Transverse colon (tissue), 4 donors: ENCODE measurements at regions not wholly inside any gene's neighbourhood (a gene's known extent, or its start where the extent isn't known, plus 50 kb on each side); places are given as distances from the start of the nearest gene placed in this dataset.

ENCODE experiments used
- DNase-seq: peaks from one replicate; pipeline ENCODE4 v3.0.0-alpha.2; 2019
- H3K27ac ChIP-seq, 4 donors: fragments of 200-600 bp; sonication (generic); 2 replicates each; pipeline ENCODE4 v1.5.1; 2016 to 2018; ENCODE audit warnings: inconsistent platforms in 4 of 4
- H3K27me3 ChIP-seq: fragments of 200-600 bp; sonication (generic); 2 replicates; pipeline ENCODE4 v1.5.1; 2017; ENCODE audit warnings: inconsistent platforms
- H3K36me3 ChIP-seq, 4 donors: fragments of 200-600 bp; sonication (generic); 2 replicates each; pipeline ENCODE4 v1.5.1; 2017 to 2019; ENCODE audit warnings: inconsistent platforms in 4 of 4
- H3K4me1 ChIP-seq, 4 donors: fragments of 200-600 bp; sonication (generic); 2 replicates each; pipeline ENCODE4 v1.5.1; 2017 to 2020; ENCODE audit warnings: inconsistent platforms in 4 of 4
- H3K4me3 ChIP-seq, 4 donors: fragments of 200-600 bp; sonication (generic); 1 replicate in 1 of 4; 2 replicates in 3 of 4; pipeline versions ENCODE4 v1.5.1 to v1.6.1; 2017 to 2019; ENCODE audit warnings: inconsistent platforms in 4 of 4
- H3K9me3 ChIP-seq, 2 donors: fragments of 200-600 bp; sonication (generic); 2 replicates each; pipeline ENCODE4 v1.5.1; 2017 to 2019; ENCODE audit warnings: inconsistent platforms in 2 of 2
- EP300 ChIP-seq: sonication (generic); formaldehyde crosslinking; IDR thresholded peaks from one replicate; pipeline ENCODE4 v1.6.1; 2017; ENCODE audit warnings: antibody characterized with exemption, low read depth
- POLR2A ChIP-seq: fragments of 450-650 bp; IDR thresholded peaks from one replicate; pipeline ENCODE4 v1.6.1; 2016; ENCODE audit warnings: antibody characterized with exemption, mild to moderate bottlenecking, moderate library complexity
- POLR2AphosphoS5 ChIP-seq, 3 donors: sonication (generic); formaldehyde crosslinking; IDR thresholded peaks; one replicate each; pipeline ENCODE4 v1.6.1; 2016; ENCODE audit warnings: antibody characterized with exemption in 3 of 3
- WGBS, 2 donors: methylation state at CpG; one replicate each; pipeline ENCODE4 v1.1.5; 2018; ENCODE audit warnings: low coverage in 1 of 2; 5-methylcytosine and 5-hydroxymethylcytosine counted together
- in situ Hi-C, 4 donors: fragments of 200-750 bp; cut with MboI; loops; one replicate each; pipeline versions ENCODE4 v1.15.0 to v1.15.1; 2017; ENCODE audit warnings: low sequenced_read_pairs in 3 of 4, low pct_ligation_motif_present in 1 of 4, low pct_unique_long_range_greater_than_20kb in 1 of 4
- intact Hi-C: fragments of 100-400 bp; cut with DNase I; formaldehyde crosslinking; loops from one replicate; pipeline ENCODE4 v1.15.1; 2023; ENCODE audit warnings: low total_unique reads
- TF ChIP-seq, protein P1 (sequence below), 5 experiments: fragments of 200-600 bp in 3 of 5; fragments of 450-650 bp in 2 of 5; sonication (generic) in 3 of 5; IDR thresholded peaks; 1 replicate in 2 of 5; 2 replicates in 3 of 5; pipeline ENCODE4 v1.5.1; 2016 to 2017; ENCODE audit warnings: antibody characterized with exemption in 5 of 5, inconsistent platforms in 3 of 5, mild to moderate bottlenecking in 2 of 5, moderate library complexity in 1 of 5

DNA sequence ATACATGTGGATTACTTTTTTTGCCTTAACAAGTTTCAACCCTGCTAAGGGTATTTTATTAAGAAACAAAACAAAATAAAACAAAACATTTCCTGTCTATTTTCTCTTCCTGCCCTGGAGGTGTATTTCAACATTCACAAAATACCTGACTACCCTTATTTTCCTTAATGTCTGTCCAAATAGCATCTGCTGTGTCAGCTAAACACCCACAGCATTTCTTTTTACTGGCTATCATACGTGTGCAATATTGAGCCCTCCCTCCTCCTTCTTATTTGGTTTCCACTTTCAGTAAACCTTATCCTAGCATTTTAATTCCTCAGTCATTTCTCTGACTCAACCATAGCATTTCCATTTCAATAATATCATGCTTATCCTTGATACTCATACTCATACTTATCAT is 1420.0 kb upstream of the ZEB2 start:
- intact Hi-C loops: no loop called here
- H3K4me1 ChIP-seq: no peaks in the 10 kb centered on the region
- in situ Hi-C loops: no loop called here
- WGBS, 2 donors: 43 to 60% methylated on average over 1 of the region's 1 CpG
- H3K36me3 ChIP-seq: no peaks in the 10 kb centered on the region
- no peak for DNase-seq
- H3K27ac ChIP-seq: no peak overlapping the region
- TF ChIP-seq EP300 (no peak), POLR2A (no peak), POLR2AphosphoS5 (IDR thresholded peaks at IDR 0.05) (no peak)
- TF ChIP-seq, protein P1, sequence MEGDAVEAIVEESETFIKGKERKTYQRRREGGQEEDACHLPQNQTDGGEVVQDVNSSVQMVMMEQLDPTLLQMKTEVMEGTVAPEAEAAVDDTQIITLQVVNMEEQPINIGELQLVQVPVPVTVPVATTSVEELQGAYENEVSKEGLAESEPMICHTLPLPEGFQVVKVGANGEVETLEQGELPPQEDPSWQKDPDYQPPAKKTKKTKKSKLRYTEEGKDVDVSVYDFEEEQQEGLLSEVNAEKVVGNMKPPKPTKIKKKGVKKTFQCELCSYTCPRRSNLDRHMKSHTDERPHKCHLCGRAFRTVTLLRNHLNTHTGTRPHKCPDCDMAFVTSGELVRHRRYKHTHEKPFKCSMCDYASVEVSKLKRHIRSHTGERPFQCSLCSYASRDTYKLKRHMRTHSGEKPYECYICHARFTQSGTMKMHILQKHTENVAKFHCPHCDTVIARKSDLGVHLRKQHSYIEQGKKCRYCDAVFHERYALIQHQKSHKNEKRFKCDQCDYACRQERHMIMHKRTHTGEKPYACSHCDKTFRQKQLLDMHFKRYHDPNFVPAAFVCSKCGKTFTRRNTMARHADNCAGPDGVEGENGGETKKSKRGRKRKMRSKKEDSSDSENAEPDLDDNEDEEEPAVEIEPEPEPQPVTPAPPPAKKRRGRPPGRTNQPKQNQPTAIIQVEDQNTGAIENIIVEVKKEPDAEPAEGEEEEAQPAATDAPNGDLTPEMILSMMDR (IDR thresholded peaks at IDR 0.05): no peak
- no peaks in the 10 kb centered on the region for H3K27me3 ChIP-seq
- H3K9me3 ChIP-seq: no peaks in the 10 kb centered on the region
- no peak overlapping the region for H3K4me3 ChIP-seq

DNA sequence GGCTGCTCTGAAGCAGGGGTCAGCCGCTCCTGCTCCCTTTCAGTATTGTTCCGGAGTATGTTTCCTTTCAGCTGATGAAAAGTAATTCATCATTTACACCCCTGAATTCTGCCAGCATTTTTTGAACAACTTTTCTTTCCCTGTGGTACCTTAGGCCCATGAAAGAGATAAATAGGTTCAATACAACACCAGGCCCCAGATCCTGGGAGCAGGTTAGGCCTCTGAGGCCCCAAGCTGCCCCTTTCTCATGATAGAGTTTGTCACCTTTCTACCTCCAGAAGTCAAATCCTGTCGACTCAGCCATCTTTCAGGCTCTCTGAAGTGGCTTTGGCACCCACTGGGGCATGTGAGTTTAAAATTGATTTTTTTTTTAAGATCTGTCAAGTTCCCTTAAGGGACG is 1415.1 kb upstream of the ZEB2 start:
- intact Hi-C loops (no loop called here), in situ Hi-C loops (no loop called here)
- TF ChIP-seq EP300 (no peak), POLR2AphosphoS5 (IDR thresholded peaks at IDR 0.05) (no peak), POLR2A (no peak)
- TF ChIP-seq, protein P1 (IDR thresholded peaks at IDR 0.05): no peak

DNA sequence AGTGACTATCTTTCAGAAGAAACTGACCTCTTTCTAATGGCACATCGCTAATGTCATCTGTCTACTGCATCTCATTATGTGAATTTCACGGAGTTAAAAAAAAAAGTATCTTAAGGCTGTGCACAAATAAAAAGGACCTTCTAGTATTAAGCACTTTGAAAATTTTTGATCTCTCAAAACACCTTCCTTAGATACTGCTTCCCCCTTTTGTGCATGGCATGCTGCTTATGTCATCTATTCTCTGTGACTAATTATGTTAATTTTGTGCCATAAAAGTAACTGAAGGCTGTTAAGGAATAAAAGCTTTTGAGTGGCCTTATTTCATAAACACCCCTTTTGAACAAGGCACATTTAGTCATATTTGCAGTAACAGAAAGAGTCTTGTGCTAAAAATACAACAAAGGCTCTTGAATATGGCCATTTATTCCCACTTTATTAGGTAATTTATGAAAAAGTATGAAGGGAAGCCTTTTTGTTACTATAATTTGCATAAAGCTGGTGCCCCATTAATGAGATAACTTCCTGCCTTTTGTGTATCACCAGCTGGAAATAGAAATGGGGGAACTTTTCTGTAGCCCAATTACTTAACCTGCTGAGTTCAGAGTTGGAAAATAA is 1412.0 kb upstream of the ZEB2 start:
- no peak overlapping the region for H3K27ac ChIP-seq
- in situ Hi-C loops (no loop called here), intact Hi-C loops (no loop called here)
- DNase-seq: no peak
- WGBS, 2 donors: 58 to 88% methylated on average over 2 of the region's 2 CpGs
- no peaks in the 10 kb centered on the region for H3K9me3 ChIP-seq
- H3K4me1 ChIP-seq: no peaks in the 10 kb centered on the region
- H3K27me3 ChIP-seq: no peaks in the 10 kb centered on the region
- H3K4me3 ChIP-seq: no peak overlapping the region
- no peaks in the 10 kb centered on the region for H3K36me3 ChIP-seq
- TF ChIP-seq EP300 (no peak), POLR2A (no peak), POLR2AphosphoS5 (IDR thresholded peaks at IDR 0.05) (no peak)
- TF ChIP-seq, protein P1 (IDR thresholded peaks at IDR 0.05): no peak

More for the DNA sequence above, 1415.1 kb upstream of the ZEB2 start:
- no peaks in the 10 kb centered on the region for H3K9me3 ChIP-seq
- DNase-seq: no peak
- no peaks in the 10 kb centered on the region for H3K27me3 ChIP-seq
- 76 to 83% methylated on average over 4 of the region's 4 CpGs for WGBS, 2 donors
- no peak overlapping the region for H3K4me3 ChIP-seq
- no peaks in the 10 kb centered on the region for H3K36me3 ChIP-seq
- H3K27ac ChIP-seq: no peak overlapping the region
- H3K4me1 ChIP-seq: no peaks in the 10 kb centered on the region

DNA sequence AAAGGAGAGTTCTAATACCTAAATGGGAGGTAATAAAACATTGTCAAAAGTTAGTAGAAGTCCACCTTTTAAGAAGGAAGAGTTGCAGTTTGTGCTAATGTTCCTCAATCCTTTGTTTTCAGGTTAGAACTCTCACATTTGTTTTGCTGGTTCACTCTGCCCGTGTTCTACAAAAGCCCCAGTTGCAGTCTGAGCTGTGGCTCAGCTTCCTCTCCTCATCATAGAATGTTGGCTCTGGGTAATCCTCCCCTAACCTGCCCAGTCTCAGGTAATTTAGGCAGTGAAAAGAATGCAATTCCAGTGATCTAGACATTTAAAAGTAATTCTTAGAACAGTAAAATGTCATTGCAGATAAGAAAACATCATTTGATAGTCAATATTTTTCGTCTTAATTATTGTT is 1410.4 kb upstream of the ZEB2 start:
- no peaks in the 10 kb centered on the region for H3K9me3 ChIP-seq
- H3K36me3 ChIP-seq: no peaks in the 10 kb centered on the region
- H3K27ac ChIP-seq: no peak overlapping the region
- DNase-seq: no peak
- TF ChIP-seq, protein P1 (IDR thresholded peaks at IDR 0.05): no peak
- TF ChIP-seq EP300: no peak
- TF ChIP-seq POLR2AphosphoS5 (IDR thresholded peaks at IDR 0.05): no peak
- no peak for TF ChIP-seq POLR2A
- H3K4me3 ChIP-seq: no peak overlapping the region
- H3K4me1 ChIP-seq: no peaks in the 10 kb centered on the region
- in situ Hi-C loops (no loop called here), intact Hi-C loops (no loop called here)
- H3K27me3 ChIP-seq: no peaks in the 10 kb centered on the region
- WGBS, 2 donors: 15 to 26% methylated on average over 2 of the region's 2 CpGs
